ENCODE measurements at regions not wholly inside any gene's neighbourhood (a gene's known extent, or its start where the extent isn't known, plus 50 kb on each side); places are given as distances from the start of the nearest gene placed in this dataset.

GRCh38 chr14:49999146-49999761, 106.4 kb downstream of the ARF6 start:
- intact Hi-C loops (cut with DNase I): loop anchor here in 1 of 10 donors (10.0 kb wide), 1 partner anchor 104 kb away; the partner anchor contains the start of gene ARF6
- peak; percentile 81 to 88 (median 85) for DNase-seq
- 28 to 51% (median 48%) methylated on average over 3 to 5 of the region's 5 CpGs for WGBS, 4 donors
- no peak overlapping the region for H3K4me3 ChIP-seq
- TF ChIP-seq POLR2A (IDR thresholded peaks at IDR 0.05) (peak in 1 of 2 donors; percentile 37), CTCF (IDR thresholded peaks at IDR 0.05) (no peak)
- no peaks in the 10 kb centered on the region for H3K27me3 ChIP-seq
- ATAC-seq: peak; percentile 56 to 79 (median 66)
- H3K4me1 ChIP-seq: peaks cover 0 to 66% (median 48%) of the 10 kb centered on the region in 12 donors
- H3K9me3 ChIP-seq: no peaks in the 10 kb centered on the region
- H3K36me3 ChIP-seq: no peaks in the 10 kb centered on the region
- peak overlapping the region; percentile 59 to 92 (median 82) for H3K27ac ChIP-seq

GRCh38 chr14:49999826-50000379, 107.0 kb downstream of the ARF6 start:
- 74 to 80% (median 78%) methylated on average over 13 of the region's 13 CpGs for WGBS, 4 donors
- Histone ChIP-seq H3K27ac (peak overlapping the region; percentile 59 to 92 (median 82)), H3K36me3 (no peaks in the 10 kb centered on the region), H3K9me3 (no peaks in the 10 kb centered on the region), H3K27me3 (no peaks in the 10 kb centered on the region), H3K4me3 (peak overlapping the region in 1 of 12 donors; percentile 35), H3K4me1 (peaks cover 0 to 66% (median 48%) of the 10 kb centered on the region in 12 donors)
- intact Hi-C loops (cut with DNase I): loop anchor here in 9 of 10 donors (5.0 to 10.0 kb wide), 10 partner anchors 42 to 135 kb away; partner anchors contain the start of gene ARF6 (in 7 of the 9)
- DNase-seq: no peak
- TF ChIP-seq CTCF (IDR thresholded peaks at IDR 0.05) (no peak), POLR2A (IDR thresholded peaks at IDR 0.05) (no peak)
- ATAC-seq: no peak

GRCh38 chr14:50000380-50001150, 107.7 kb downstream of the ARF6 start:
- peak; percentile 54 to 79 (median 72) for ATAC-seq
- no peaks in the 10 kb centered on the region for H3K9me3 ChIP-seq
- intact Hi-C loops (cut with DNase I): loop anchor here in 8 of 10 donors (5.0 to 10.0 kb wide), 9 partner anchors 42 to 136 kb away; partner anchors contain the start of gene ARF6 (in 6 of the 8)
- peak overlapping the region in 1 of 12 donors; percentile 35 for H3K4me3 ChIP-seq
- 25 to 40% (median 27%) methylated on average over 10 of the region's 10 CpGs for WGBS, 4 donors
- H3K27ac ChIP-seq: peak overlapping the region; percentile 59 to 92 (median 82)
- TF ChIP-seq CTCF (IDR thresholded peaks at IDR 0.05): peak in 1 of 12 donors; percentile 20
- TF ChIP-seq POLR2A (IDR thresholded peaks at IDR 0.05): no peak
- peaks cover 0 to 66% (median 48%) of the 10 kb centered on the region in 12 donors for H3K4me1 ChIP-seq
- peak; percentile 60 to 81 (median 72) for DNase-seq
- no peaks in the 10 kb centered on the region for H3K36me3 ChIP-seq
- H3K27me3 ChIP-seq: no peaks in the 10 kb centered on the region

Measured in heart left ventricle (tissue), 16 donors.